OCI-LY1 (cell line): ENCODE measurements at regions not wholly inside any gene's neighbourhood (a gene's known extent, or its start where the extent isn't known, plus 50 kb on each side); places are given as distances from the start of the nearest gene placed in this dataset.

Experiments
- EZH2 ChIP-seq: fragments of 200-600 bp; sonication (generic), shearing (Covaris generic); IDR thresholded peaks from 2 replicates; pipeline ENCODE4 v1.8.0; 2017; ENCODE audit warnings: borderline replicate concordance, mixed run types, mild to moderate bottlenecking, antibody characterized with exemption, low read length, moderate library complexity, mixed read lengths
- TF ChIP-seq, protein P1 (sequence below): fragments of 200-600 bp; sonication (generic), shearing (Covaris generic); IDR thresholded peaks from 2 replicates; pipeline ENCODE4 v1.5.1; 2017; ENCODE audit warnings: mild to moderate bottlenecking, antibody characterized with exemption, low read length, moderate library complexity, mixed read lengths

DNA sequence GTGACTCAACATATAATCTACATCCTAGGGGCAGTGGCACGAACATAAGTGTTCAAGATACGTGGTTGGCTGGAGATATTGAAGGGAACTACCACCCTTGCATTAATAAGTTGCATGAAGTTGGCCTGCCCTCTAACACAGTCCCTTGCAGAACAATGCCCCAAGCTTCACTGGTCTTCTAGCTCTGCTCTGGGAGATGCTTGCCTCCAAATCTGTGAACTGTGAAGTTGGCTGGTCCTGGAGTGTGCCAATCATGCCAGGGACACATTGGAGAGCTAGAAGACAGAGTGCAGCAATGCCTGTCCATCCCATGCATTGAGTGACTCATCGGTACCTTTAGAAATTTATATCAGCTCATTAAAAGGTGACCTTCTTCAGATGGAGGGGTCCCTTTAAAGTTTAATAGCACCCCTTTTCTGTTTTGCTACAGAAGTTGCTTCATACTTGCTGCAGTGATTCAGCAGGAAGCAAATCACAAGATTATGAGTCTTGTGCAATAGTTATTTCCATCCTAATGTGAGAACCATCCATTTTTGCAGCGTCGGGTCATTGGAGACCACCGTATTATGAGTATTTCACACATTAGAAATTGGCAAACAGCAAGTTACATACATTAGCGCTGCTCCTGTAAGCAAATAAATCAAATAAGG is 55.2 kb upstream of the KAZN start:
- TF ChIP-seq, protein P1, sequence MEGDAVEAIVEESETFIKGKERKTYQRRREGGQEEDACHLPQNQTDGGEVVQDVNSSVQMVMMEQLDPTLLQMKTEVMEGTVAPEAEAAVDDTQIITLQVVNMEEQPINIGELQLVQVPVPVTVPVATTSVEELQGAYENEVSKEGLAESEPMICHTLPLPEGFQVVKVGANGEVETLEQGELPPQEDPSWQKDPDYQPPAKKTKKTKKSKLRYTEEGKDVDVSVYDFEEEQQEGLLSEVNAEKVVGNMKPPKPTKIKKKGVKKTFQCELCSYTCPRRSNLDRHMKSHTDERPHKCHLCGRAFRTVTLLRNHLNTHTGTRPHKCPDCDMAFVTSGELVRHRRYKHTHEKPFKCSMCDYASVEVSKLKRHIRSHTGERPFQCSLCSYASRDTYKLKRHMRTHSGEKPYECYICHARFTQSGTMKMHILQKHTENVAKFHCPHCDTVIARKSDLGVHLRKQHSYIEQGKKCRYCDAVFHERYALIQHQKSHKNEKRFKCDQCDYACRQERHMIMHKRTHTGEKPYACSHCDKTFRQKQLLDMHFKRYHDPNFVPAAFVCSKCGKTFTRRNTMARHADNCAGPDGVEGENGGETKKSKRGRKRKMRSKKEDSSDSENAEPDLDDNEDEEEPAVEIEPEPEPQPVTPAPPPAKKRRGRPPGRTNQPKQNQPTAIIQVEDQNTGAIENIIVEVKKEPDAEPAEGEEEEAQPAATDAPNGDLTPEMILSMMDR, result no peak
- no peak for TF ChIP-seq EZH2
